Right atrium auricular region (tissue), 2 donors: ENCODE measurements at regions not wholly inside any gene's neighbourhood (a gene's known extent, or its start where the extent isn't known, plus 50 kb on each side); places are given as distances from the start of the nearest gene placed in this dataset.
"Not testable (repeated sequence)": the region's sequence is repeated elsewhere in the genome, so short reads cannot be mapped to it uniquely, and the experiment has no call there.

Experiments used
- DNase-seq: peaks from one replicate; pipeline ENCODE4 v3.0.0-alpha.2; 2019; ENCODE audit warnings: low spot score
- H3K27ac ChIP-seq, 2 donors: fragments of 200-600 bp; sonication (generic); 1 replicate in 1 of 2; 2 replicates in 1 of 2; pipeline ENCODE4 v1.5.1; 2016 to 2019
- H3K27me3 ChIP-seq, 2 donors: fragments of 200-600 bp; sonication (generic); one replicate each; pipeline versions ENCODE4 v1.5.1 to v1.6.0; 2017 to 2019
- H3K36me3 ChIP-seq: fragments of 200-600 bp; sonication (generic); one replicate; pipeline ENCODE4 v1.5.1; 2016
- H3K4me1 ChIP-seq, 2 donors: fragments of 200-600 bp; sonication (generic); one replicate each; pipeline versions ENCODE4 v1.5.1 to v1.6.0; 2017 to 2019
- H3K4me3 ChIP-seq, 2 donors: fragments of 200-600 bp; sonication (generic); 1 replicate in 1 of 2; 2 replicates in 1 of 2; pipeline ENCODE4 v1.5.1; 2017 to 2019; ENCODE audit warnings: mild to moderate bottlenecking in 1 of 2, moderate library complexity in 1 of 2
- H3K9me3 ChIP-seq, 2 donors: fragments of 200-600 bp; sonication (generic); one replicate each; pipeline ENCODE4 v1.5.1; 2019
- CTCF ChIP-seq, 2 donors: fragments of 200-600 bp; sonication (generic); IDR thresholded peaks; one replicate each; pipeline ENCODE4 v1.5.1; 2019; ENCODE audit warnings: antibody characterized with exemption in 2 of 2

- H3K27ac ChIP-seq, result no peak overlapping the region
- DNase-seq, result no peak
- no peaks in the 10 kb centered on the region for H3K27me3 ChIP-seq
Measured at GRCh38 chr9:10867194-10867593, 254.4 kb upstream of the PTPRD start.

DNA sequence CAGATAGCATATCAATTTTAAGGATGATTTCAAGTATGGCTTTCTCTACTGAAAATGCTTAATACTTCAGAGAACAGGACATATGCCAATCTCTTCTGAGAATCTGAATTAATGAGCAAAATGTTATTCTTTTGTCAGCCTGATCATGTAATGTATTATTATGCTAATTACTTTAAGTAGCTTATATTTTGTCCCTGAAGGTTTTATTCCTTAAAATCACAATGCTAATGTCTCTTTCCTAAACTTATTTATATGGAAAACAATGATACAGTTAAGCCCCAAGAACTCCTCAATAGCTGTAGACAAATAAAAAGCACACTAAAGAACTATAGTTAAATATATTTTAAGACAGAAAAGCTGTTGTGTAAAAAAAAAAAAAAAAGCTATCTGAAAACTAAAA is 256.9 kb upstream of the PTPRD start:
- Histone ChIP-seq H3K4me3 (no peak overlapping the region), H3K27ac (no peak overlapping the region), H3K4me1 (no peaks in the 10 kb centered on the region), H3K27me3 (no peaks in the 10 kb centered on the region), H3K36me3 (no peaks in the 10 kb centered on the region), H3K9me3 (no peaks in the 10 kb centered on the region)
- no peak for TF ChIP-seq CTCF (IDR thresholded peaks at IDR 0.05)
- DNase-seq, result no peak

More at GRCh38 chr9:10867194-10867593, 254.4 kb upstream of the PTPRD start:
- H3K4me1 ChIP-seq, result no peaks in the 10 kb centered on the region
- H3K9me3 ChIP-seq, result no peaks in the 10 kb centered on the region
- no peaks in the 10 kb centered on the region for H3K36me3 ChIP-seq
- no peak for TF ChIP-seq CTCF (IDR thresholded peaks at IDR 0.05)
- H3K4me3 ChIP-seq, result no peak overlapping the region

DNA sequence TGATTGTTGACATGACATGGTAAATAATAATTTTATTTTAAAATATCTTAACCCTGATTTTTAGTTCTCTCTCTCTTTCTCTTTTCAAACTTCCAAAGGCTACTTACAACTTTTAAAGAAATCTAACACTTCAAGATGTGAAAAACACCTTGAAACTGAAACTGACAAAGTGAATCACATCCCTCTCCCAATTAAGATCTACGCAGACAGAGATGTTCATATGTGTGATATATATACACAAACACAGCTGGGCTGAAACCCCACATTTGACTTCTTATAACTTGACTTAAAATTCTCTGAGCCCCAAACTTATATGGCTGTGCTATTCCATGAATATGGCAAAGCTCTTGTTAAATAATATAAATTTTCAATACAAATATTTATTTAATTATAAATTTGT is 261.2 kb upstream of the PTPRD start:
- no peak for TF ChIP-seq CTCF (IDR thresholded peaks at IDR 0.05)
- Histone ChIP-seq H3K4me3 (no peak overlapping the region), H3K27me3 (no peaks in the 10 kb centered on the region)

DNA sequence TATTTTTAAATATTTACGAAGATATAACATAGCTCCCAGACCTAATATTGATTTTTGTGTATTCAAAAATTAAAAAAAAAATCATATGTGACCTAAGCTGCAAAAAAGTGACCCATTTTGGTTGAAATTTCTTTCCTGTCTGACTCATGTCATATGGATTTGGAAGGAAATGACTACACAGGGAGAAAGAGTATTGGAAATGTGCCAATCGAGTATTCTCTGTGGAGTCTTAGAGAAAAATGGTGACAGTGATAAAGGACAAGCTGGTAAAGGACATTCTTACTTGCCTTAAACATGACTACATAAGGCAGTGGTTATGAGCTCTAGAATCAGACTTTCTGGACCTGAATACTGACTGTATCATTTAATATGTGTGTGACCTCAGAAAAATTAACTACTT is 262.9 kb upstream of the PTPRD start:
- Histone ChIP-seq H3K36me3 (no peaks in the 10 kb centered on the region), H3K4me3 (no peak overlapping the region), H3K27ac (no peak overlapping the region), H3K27me3 (no peaks in the 10 kb centered on the region), H3K9me3 (no peaks in the 10 kb centered on the region), H3K4me1 (no peaks in the 10 kb centered on the region)
- DNase-seq, result no peak
- TF ChIP-seq CTCF (IDR thresholded peaks at IDR 0.05), result no peak

More for the DNA sequence above, 261.2 kb upstream of the PTPRD start:
- Histone ChIP-seq H3K27ac (no peak overlapping the region), H3K9me3 (no peaks in the 10 kb centered on the region), H3K4me1 (no peaks in the 10 kb centered on the region), H3K36me3 (no peaks in the 10 kb centered on the region)
- no peak for DNase-seq

- Histone ChIP-seq H3K9me3 (no peaks in the 10 kb centered on the region), H3K36me3 (no peaks in the 10 kb centered on the region), H3K27me3 (no peaks in the 10 kb centered on the region), H3K4me1 (no peaks in the 10 kb centered on the region), H3K4me3 (no peak overlapping the region), H3K27ac (no peak overlapping the region)
- no peak for DNase-seq
- TF ChIP-seq CTCF (IDR thresholded peaks at IDR 0.05), result no peak
Measured at GRCh38 chr9:10876333-10876732, 263.5 kb upstream of the PTPRD start.

GRCh38 chr9:10890266-10890665 is 277.5 kb upstream of the PTPRD start:
- H3K9me3 ChIP-seq, H3K27ac ChIP-seq, H3K36me3 ChIP-seq, H3K27me3 ChIP-seq, H3K4me1 ChIP-seq, DNase-seq, H3K4me3 ChIP-seq: not testable (repeated sequence)
